Mesothelial cell of epicardium (in vitro differentiated cells): ENCODE measurements at regions not wholly inside any gene's neighbourhood (a gene's known extent, or its start where the extent isn't known, plus 50 kb on each side); places are given as distances from the start of the nearest gene placed in this dataset.

Source experiments
- DNase-seq, 2 experiments: peaks; one replicate each; pipeline ENCODE4 v3.0.0; 2021; ENCODE audit warnings: low spot score in 2 of 2; ENCODE audit not compliant: unreplicated experiment in 2 of 2
- H3K27ac Mint-ChIP-seq: 2 replicates; pipeline ENCODE4 v1.8.0; 2021; ENCODE audit warnings: mixed read lengths
- H3K27me3 Mint-ChIP-seq: 2 replicates; pipeline ENCODE4 v1.8.0; 2021; ENCODE audit warnings: low read depth, mixed read lengths
- H3K36me3 Mint-ChIP-seq: 2 replicates; pipeline ENCODE4 v1.8.0; 2021; ENCODE audit warnings: mixed read lengths
- H3K4me1 Mint-ChIP-seq: 2 replicates; pipeline ENCODE4 v1.8.0; 2021; ENCODE audit warnings: mixed read lengths
- H3K4me3 Mint-ChIP-seq: 2 replicates; pipeline ENCODE4 v1.8.0; 2021; ENCODE audit warnings: mild to moderate bottlenecking, moderate library complexity, mixed read lengths
- H3K9me3 Mint-ChIP-seq: 2 replicates; pipeline ENCODE4 v1.8.0; 2021; ENCODE audit warnings: mixed read lengths
- TF ChIP-seq, protein P1 (sequence below): fragments of 200-600 bp; sonication (generic); IDR thresholded peaks from one replicate; pipeline ENCODE4 v1.5.0; 2021; ENCODE audit warnings: antibody characterized with exemption; ENCODE audit not compliant: unreplicated experiment

DNA sequence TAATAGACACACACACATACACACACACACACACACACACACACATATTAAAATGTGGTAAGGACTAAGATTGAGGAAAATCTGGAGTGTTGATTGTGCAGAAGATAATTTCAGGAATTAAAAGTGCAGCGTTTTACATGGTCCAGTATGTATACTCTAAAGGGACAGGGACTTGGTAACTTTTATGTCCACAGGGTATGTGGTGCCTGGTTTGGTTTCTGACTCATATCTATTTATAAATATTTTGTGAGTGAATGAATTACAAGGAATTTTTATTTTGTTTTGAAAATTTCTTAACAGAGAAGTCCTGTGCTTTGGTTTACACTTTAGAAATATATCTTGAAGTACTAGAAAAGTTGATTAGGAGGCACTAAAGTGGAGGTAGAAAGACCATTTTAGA is 287.7 kb upstream of the NXPH2 start:
- Mint-ChIP-seq H3K27me3 (no peaks in the 10 kb centered on the region), H3K4me1 (peaks cover 3% of the 10 kb centered on the region), H3K27ac (no peak overlapping the region), H3K36me3 (no peaks in the 10 kb centered on the region), H3K9me3 (no peaks in the 10 kb centered on the region), H3K4me3 (no peak overlapping the region)
- no peak for DNase-seq
- TF ChIP-seq, protein P1, sequence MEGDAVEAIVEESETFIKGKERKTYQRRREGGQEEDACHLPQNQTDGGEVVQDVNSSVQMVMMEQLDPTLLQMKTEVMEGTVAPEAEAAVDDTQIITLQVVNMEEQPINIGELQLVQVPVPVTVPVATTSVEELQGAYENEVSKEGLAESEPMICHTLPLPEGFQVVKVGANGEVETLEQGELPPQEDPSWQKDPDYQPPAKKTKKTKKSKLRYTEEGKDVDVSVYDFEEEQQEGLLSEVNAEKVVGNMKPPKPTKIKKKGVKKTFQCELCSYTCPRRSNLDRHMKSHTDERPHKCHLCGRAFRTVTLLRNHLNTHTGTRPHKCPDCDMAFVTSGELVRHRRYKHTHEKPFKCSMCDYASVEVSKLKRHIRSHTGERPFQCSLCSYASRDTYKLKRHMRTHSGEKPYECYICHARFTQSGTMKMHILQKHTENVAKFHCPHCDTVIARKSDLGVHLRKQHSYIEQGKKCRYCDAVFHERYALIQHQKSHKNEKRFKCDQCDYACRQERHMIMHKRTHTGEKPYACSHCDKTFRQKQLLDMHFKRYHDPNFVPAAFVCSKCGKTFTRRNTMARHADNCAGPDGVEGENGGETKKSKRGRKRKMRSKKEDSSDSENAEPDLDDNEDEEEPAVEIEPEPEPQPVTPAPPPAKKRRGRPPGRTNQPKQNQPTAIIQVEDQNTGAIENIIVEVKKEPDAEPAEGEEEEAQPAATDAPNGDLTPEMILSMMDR = no peak

DNA sequence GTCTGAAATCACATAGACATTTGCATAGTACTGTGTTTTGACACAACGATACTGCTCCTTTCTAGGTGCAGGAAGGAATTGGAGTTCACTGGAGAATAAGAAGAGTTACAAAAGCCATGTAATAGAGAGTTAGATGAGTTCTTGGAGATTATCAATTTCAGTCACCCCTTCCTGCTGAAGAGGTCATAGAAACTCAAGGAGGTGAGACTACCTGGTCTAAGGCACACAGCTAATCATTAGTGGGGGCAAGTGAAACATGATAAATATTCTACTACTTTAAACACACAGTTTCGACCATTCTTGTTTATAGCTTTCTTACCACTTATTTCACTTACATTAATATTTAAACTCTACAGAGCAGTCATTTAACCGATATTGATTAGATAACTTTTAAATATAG is 286.9 kb upstream of the NXPH2 start:
- Mint-ChIP-seq H3K27me3 (no peaks in the 10 kb centered on the region), H3K36me3 (no peaks in the 10 kb centered on the region), H3K9me3 (no peaks in the 10 kb centered on the region), H3K27ac (no peak overlapping the region), H3K4me3 (no peak overlapping the region), H3K4me1 (peaks cover 3% of the 10 kb centered on the region)
- DNase-seq = no peak
- TF ChIP-seq, protein P1 = no peak

DNA sequence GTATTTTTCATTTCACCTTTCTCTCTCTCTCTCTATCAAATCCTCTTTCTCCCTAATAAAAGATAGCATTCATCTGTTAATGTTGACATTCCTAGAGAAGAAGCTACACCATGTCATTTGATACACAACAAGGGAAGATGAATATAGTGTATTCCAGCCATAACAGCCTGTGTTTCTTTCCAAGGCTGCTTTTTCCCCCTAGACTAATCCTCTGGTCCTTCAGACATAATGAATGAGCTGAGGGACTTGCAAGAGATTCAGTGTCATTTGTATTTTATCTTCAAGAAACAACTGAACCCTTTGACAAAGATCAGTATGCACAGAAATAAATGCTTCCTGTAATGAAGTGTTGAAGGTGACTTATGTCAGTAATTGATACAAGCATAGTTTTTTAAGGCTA is 284.0 kb upstream of the NXPH2 start:
- Mint-ChIP-seq H3K4me1 (peaks cover 7% of the 10 kb centered on the region), H3K4me3 (no peak overlapping the region), H3K27me3 (no peaks in the 10 kb centered on the region), H3K36me3 (no peaks in the 10 kb centered on the region), H3K9me3 (no peaks in the 10 kb centered on the region), H3K27ac (no peak overlapping the region)
- DNase-seq = no peak
- TF ChIP-seq, protein P1 = no peak

DNA sequence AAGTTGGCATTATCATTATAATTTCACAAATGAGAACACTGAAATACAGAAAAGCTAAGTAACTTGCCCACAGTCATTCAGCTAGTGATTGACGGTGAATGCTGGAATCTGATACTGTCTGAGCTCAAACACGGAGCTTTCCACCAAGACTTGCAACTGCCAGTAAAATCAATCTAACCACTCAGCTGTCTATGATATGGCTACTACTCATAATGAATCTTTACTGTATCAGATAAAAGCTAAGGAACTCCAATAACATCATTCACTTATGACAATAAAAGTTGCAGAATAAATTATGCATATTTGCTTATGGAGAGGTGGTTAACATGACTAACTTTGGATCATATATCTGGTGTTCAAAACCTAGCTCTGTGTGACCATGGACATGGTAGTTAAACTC is 279.4 kb upstream of the NXPH2 start:
- H3K4me3 Mint-ChIP-seq = no peak overlapping the region

DNA sequence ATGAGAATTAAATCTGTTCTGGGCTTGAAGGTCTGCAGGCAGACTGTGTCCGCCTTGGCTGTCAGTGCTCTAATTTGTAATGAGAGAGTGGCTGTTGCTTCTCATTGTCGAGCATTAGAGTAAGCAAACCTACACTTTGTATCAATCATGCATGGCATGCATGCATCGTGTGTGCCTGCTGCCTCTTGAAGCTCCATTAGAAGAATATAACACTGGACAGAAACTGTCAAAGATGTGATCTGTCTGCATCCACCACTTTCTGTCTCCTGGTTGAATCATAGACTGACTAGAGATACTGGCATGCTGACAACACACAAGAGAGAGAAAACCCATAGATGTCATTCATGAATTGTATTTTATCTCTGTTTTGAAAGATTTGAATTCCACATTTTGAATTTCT is 275.0 kb upstream of the NXPH2 start:
- Mint-ChIP-seq H3K36me3 (no peaks in the 10 kb centered on the region), H3K9me3 (no peaks in the 10 kb centered on the region), H3K4me1 (peaks cover 10% of the 10 kb centered on the region), H3K27me3 (no peaks in the 10 kb centered on the region), H3K4me3 (no peak overlapping the region), H3K27ac (no peak overlapping the region)
- DNase-seq = no peak
- TF ChIP-seq, protein P1 = no peak

More for the DNA sequence above, 279.4 kb upstream of the NXPH2 start:
- TF ChIP-seq, protein P1 = no peak
- Mint-ChIP-seq H3K27me3 (no peaks in the 10 kb centered on the region), H3K27ac (no peak overlapping the region), H3K36me3 (no peaks in the 10 kb centered on the region), H3K4me1 (peaks cover 13% of the 10 kb centered on the region), H3K9me3 (no peaks in the 10 kb centered on the region)
- no peak for DNase-seq

DNA sequence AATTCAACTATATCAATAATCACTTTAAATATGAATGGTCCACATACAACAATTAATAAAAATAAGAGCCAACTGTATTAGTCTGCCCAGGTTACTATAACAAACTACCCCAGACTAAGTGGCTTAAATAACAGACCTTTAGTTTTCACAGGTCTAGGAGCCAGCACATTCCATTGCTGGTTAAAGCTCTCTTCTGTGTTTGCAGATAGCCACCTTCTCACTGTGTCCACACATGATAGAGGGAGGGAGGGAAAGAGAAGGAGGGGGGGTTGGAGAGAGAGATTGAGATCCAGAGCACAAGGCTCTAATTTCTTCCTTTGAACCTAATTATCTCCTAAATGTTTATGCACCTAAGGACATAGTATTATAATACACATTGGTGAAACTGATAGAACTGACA is 267.8 kb upstream of the NXPH2 start:
- no peak overlapping the region for H3K4me3 Mint-ChIP-seq
- H3K36me3 Mint-ChIP-seq = no peaks in the 10 kb centered on the region

More for the DNA sequence above, 267.8 kb upstream of the NXPH2 start:
- TF ChIP-seq, protein P1 = no peak
- Mint-ChIP-seq H3K27ac (no peak overlapping the region), H3K27me3 (no peaks in the 10 kb centered on the region), H3K9me3 (peaks cover 7% of the 10 kb centered on the region), H3K4me1 (no peaks in the 10 kb centered on the region)
- no peak for DNase-seq
